ENCODE measurements at regions not wholly inside any gene's neighbourhood (a gene's known extent, or its start where the extent isn't known, plus 50 kb on each side); places are given as distances from the start of the nearest gene placed in this dataset.

- WGBS, 3 donors = 85 to 95% (median 89%) methylated on average over 4 of the region's 4 CpGs
- H3K27ac ChIP-seq = no peak overlapping the region
- H3K9me3 ChIP-seq = no peaks in the 10 kb centered on the region
- intact Hi-C loops (cut with DNase I) = loop anchor here in 1 of 4 donors (10.0 kb wide), 1 partner anchor 530 kb away; no protein-coding TSS in a partner anchor
- no peaks in the 10 kb centered on the region for H3K27me3 ChIP-seq
- no peak overlapping the region for H3K4me3 ChIP-seq
- H3K4me1 ChIP-seq (ENCODE audit: insufficient read depth) = no peaks in the 10 kb centered on the region
- no peaks in the 10 kb centered on the region for H3K36me3 ChIP-seq
- TF ChIP-seq CTCF (IDR thresholded peaks at IDR 0.05) (no peak), EP300 (IDR thresholded peaks at IDR 0.05) (no peak), POLR2A (IDR thresholded peaks at IDR 0.05) (no peak)
- no peak for DNase-seq
Measured at GRCh38 chr3:178445139-178445538, 91.1 kb upstream of the KCNMB2 start.

- no peak overlapping the region for H3K27ac ChIP-seq
- no peaks in the 10 kb centered on the region for H3K36me3 ChIP-seq
- TF ChIP-seq EP300 (IDR thresholded peaks at IDR 0.05) = no peak
- no peak for TF ChIP-seq CTCF (IDR thresholded peaks at IDR 0.05)
- TF ChIP-seq POLR2A (IDR thresholded peaks at IDR 0.05) = no peak
- DNase-seq = no peak
- intact Hi-C loops (cut with DNase I) = loop anchor here in 1 of 4 donors (10.0 kb wide), 1 partner anchor 529 kb away; no protein-coding TSS in a partner anchor
- H3K27me3 ChIP-seq = no peaks in the 10 kb centered on the region
- no peaks in the 10 kb centered on the region for H3K9me3 ChIP-seq
- 56 to 76% (median 74%) methylated on average over 1 of the region's 1 CpG for WGBS, 3 donors
- no peaks in the 10 kb centered on the region for H3K4me1 ChIP-seq (ENCODE audit: insufficient read depth)
- H3K4me3 ChIP-seq = no peak overlapping the region
Measured at GRCh38 chr3:178446059-178446458, 90.2 kb upstream of the KCNMB2 start.

GRCh38 chr3:178450476-178450875, 85.8 kb upstream of the KCNMB2 start:
- no peaks in the 10 kb centered on the region for H3K4me1 ChIP-seq (ENCODE audit: insufficient read depth)
- no peak for DNase-seq
- intact Hi-C loops (cut with DNase I) = no loop called here
- no peak overlapping the region for H3K27ac ChIP-seq
- no peaks in the 10 kb centered on the region for H3K27me3 ChIP-seq
- WGBS, 3 donors = 65 to 78% (median 65%) methylated on average over 3 of the region's 3 CpGs
- no peak for TF ChIP-seq POLR2A (IDR thresholded peaks at IDR 0.05)
- no peak for TF ChIP-seq EP300 (IDR thresholded peaks at IDR 0.05)
- no peak for TF ChIP-seq CTCF (IDR thresholded peaks at IDR 0.05)
- H3K4me3 ChIP-seq = no peak overlapping the region
- H3K9me3 ChIP-seq = no peaks in the 10 kb centered on the region
- no peaks in the 10 kb centered on the region for H3K36me3 ChIP-seq

- no peaks in the 10 kb centered on the region for H3K27me3 ChIP-seq
- intact Hi-C loops (cut with DNase I) = no loop called here
- H3K9me3 ChIP-seq = no peaks in the 10 kb centered on the region
Measured at GRCh38 chr3:178451799-178452198, 84.4 kb upstream of the KCNMB2 start.

More at GRCh38 chr3:178451799-178452198, 84.4 kb upstream of the KCNMB2 start:
- H3K27ac ChIP-seq = no peak overlapping the region
- no peak overlapping the region for H3K4me3 ChIP-seq
- no peak for DNase-seq
- H3K36me3 ChIP-seq = no peaks in the 10 kb centered on the region
- TF ChIP-seq POLR2A (IDR thresholded peaks at IDR 0.05) (no peak), CTCF (IDR thresholded peaks at IDR 0.05) (no peak), EP300 (IDR thresholded peaks at IDR 0.05) (no peak)
- H3K4me1 ChIP-seq (ENCODE audit: insufficient read depth) = no peaks in the 10 kb centered on the region

All from ovary (tissue), 7 donors.